GM12891 (cell line): ENCODE measurements at regions not wholly inside any gene's neighbourhood (a gene's known extent, or its start where the extent isn't known, plus 50 kb on each side); places are given as distances from the start of the nearest gene placed in this dataset.

Experiments
- PAX5 ChIP-seq: IDR thresholded peaks from 2 replicates; pipeline ENCODE4 v1.6.1; 2011; ENCODE audit warnings: low read length, moderate library complexity, mild to moderate bottlenecking; ENCODE audit not compliant: insufficient read depth, severe bottlenecking
- POLR2A ChIP-seq: IDR thresholded peaks from 2 replicates; pipeline ENCODE4 v1.6.1; 2011; ENCODE audit warnings: low read depth, low read length, control low read depth
- POLR2AphosphoS5 ChIP-seq: IDR thresholded peaks from 2 replicates; pipeline ENCODE4 v1.6.1; 2011; ENCODE audit warnings: low read depth, low read length, control low read depth
- TAF1 ChIP-seq: IDR thresholded peaks from 2 replicates; pipeline ENCODE4 v1.6.1; 2011; ENCODE audit warnings: low read depth, low read length, control low read depth

GRCh38 chr5:6183391-6184390, 194.7 kb downstream of the MED10 start:
- no peak for TF ChIP-seq TAF1
- no peak for TF ChIP-seq POLR2A
- TF ChIP-seq POLR2AphosphoS5, result no peak
- TF ChIP-seq PAX5, result no peak
